ENCODE measurements at regions not wholly inside any gene's neighbourhood (a gene's known extent, or its start where the extent isn't known, plus 50 kb on each side); places are given as distances from the start of the nearest gene placed in this dataset.

- peak; percentile 80 for DNase-seq
These were observed 52.0 kb upstream of the NPTX2 start for GRCh38 chr7:98565103-98565502.

- peak; percentile 83 for DNase-seq
These were observed 54.1 kb upstream of the NPTX2 start for GRCh38 chr7:98562871-98563495.

GRCh38 chr7:98562381-98562823 is 54.7 kb upstream of the NPTX2 start:
- DNase-seq: peak; percentile 78

GRCh38 chr7:98559958-98560357 is 57.1 kb upstream of the NPTX2 start:
- no peak for DNase-seq

- no peak for DNase-seq
These were observed 57.9 kb upstream of the NPTX2 start for GRCh38 chr7:98559219-98559618.

GRCh38 chr7:98557538-98558031 is 59.5 kb upstream of the NPTX2 start:
- no peak for DNase-seq

GRCh38 chr7:98556288-98556687 is 60.8 kb upstream of the NPTX2 start:
- DNase-seq: no peak

GRCh38 chr7:98555403-98555802 is 61.7 kb upstream of the NPTX2 start:
- DNase-seq: no peak

- no peak for DNase-seq
These were observed 63.4 kb upstream of the NPTX2 start for GRCh38 chr7:98553666-98554065.

GRCh38 chr7:98551611-98552273 is 65.3 kb upstream of the NPTX2 start:
- no peak for DNase-seq

- no peak for DNase-seq
These were observed 68.1 kb upstream of the NPTX2 start for GRCh38 chr7:98548971-98549370.

- no peak for DNase-seq
These were observed 68.7 kb upstream of the NPTX2 start for GRCh38 chr7:98548370-98548769.

GRCh38 chr7:98541101-98541500 is 76.0 kb upstream of the NPTX2 start:
- DNase-seq: no peak

GRCh38 chr7:98539865-98540264 is 77.2 kb upstream of the NPTX2 start:
- DNase-seq: no peak

- no peak for DNase-seq
These were observed 80.3 kb upstream of the NPTX2 start for GRCh38 chr7:98536803-98537202.

GRCh38 chr7:98534493-98534892 is 82.6 kb upstream of the NPTX2 start:
- no peak for DNase-seq

- DNase-seq: no peak
These were observed 85.4 kb upstream of the NPTX2 start for GRCh38 chr7:98531717-98532116.

- DNase-seq: no peak
These were observed 89.0 kb upstream of the NPTX2 start for GRCh38 chr7:98528079-98528478.

- DNase-seq: no peak
These were observed 91.0 kb upstream of the NPTX2 start for GRCh38 chr7:98526059-98526458.

GRCh38 chr7:98521089-98521692 is 95.9 kb upstream of the NPTX2 start:
- DNase-seq: no peak

GRCh38 chr7:98520356-98520951 is 96.6 kb upstream of the NPTX2 start:
- no peak for DNase-seq

GRCh38 chr7:98518159-98518947 is 98.7 kb upstream of the NPTX2 start:
- DNase-seq: no peak

- no peak for DNase-seq
These were observed 101.9 kb upstream of the NPTX2 start for GRCh38 chr7:98515201-98515600.
